H1 (cell line): ENCODE measurements at regions not wholly inside any gene's neighbourhood (a gene's known extent, or its start where the extent isn't known, plus 50 kb on each side); places are given as distances from the start of the nearest gene placed in this dataset.

Source experiments
- CTCF ChIA-PET: fragments of 300-600 bp; sonication (Branson Sonifier 250); formaldehyde crosslinking; loops from one replicate; lab custom pipeline; 2021; ENCODE audit not compliant: partially characterized antibody; lab: Charles Lee
- POLR2A ChIA-PET: fragments of 300-600 bp; sonication (Branson Sonifier 250); formaldehyde crosslinking; loops from one replicate; lab custom pipeline; 2021; ENCODE audit warnings: inconsistent platforms; ENCODE audit not compliant: partially characterized antibody; lab: Charles Lee
- DNase-seq, 2 experiments: peaks; one replicate each; pipeline versions ENCODE4 v3.0.0 to v3.0.0-alpha.2; 2010 to 2022; ENCODE audit warnings: low spot score in 2 of 2, low read depth in 1 of 2, mixed read lengths in 1 of 2
- FAIRE-seq: peaks from 2 replicates; lab custom pipeline; 2011; peaks lifted over from hg19 to GRCh38; lab: Jason Lieb, UNC
- H2AFZ ChIP-seq: 2 replicates; pipeline ENCODE4 v1.8.1; 2012; ENCODE audit warnings: low read length, inconsistent platforms
- H2AK5ac ChIP-seq: 2 replicates; pipeline ENCODE4 v1.6.1; 2013; ENCODE audit warnings: low read depth, low read length
- H2BK120ac ChIP-seq: replicated peaks from 2 replicates; pipeline ENCODE3; 2013; ENCODE audit warnings: low read depth, low read length, inconsistent platforms
- H2BK12ac ChIP-seq: 2 replicates; pipeline ENCODE4 v1.6.1; 2013; ENCODE audit warnings: low read depth, low read length
- H2BK15ac ChIP-seq: 2 replicates; pipeline ENCODE4 v1.6.1; 2013; ENCODE audit warnings: low read length
- H2BK20ac ChIP-seq: 2 replicates; pipeline ENCODE4 v1.6.1; 2013; ENCODE audit warnings: low read length
- H2BK5ac ChIP-seq: 2 replicates; pipeline ENCODE4 v1.6.1; 2013; ENCODE audit warnings: low read depth, low read length
- H3K14ac ChIP-seq: 2 replicates; pipeline ENCODE4 v1.6.1; 2013; ENCODE audit warnings: inconsistent platforms; ENCODE audit not compliant: insufficient read length
- H3K18ac ChIP-seq: 2 replicates; pipeline ENCODE4 v1.6.1; 2013; ENCODE audit warnings: low read length; ENCODE audit errors: extremely low read depth
- H3K23ac ChIP-seq: 2 replicates; pipeline ENCODE4 v1.6.1; 2013; ENCODE audit warnings: inconsistent platforms; ENCODE audit not compliant: insufficient read length
- H3K23me2 ChIP-seq: 2 replicates; pipeline ENCODE4 v1.6.1; 2013; ENCODE audit warnings: low read depth, low read length
- H3K27ac ChIP-seq: 2 replicates; pipeline ENCODE4 v1.6.1; 2011; ENCODE audit warnings: low read depth, low read length, inconsistent platforms
- H3K27me3 ChIP-seq, 4 experiments: replicated peaks in 1 of 4; 1 replicate in 1 of 4; 2 replicates in 3 of 4; pipeline versions ENCODE4 v1.6.1 to v1.8.1; 2011 to 2013; ENCODE audit warnings: low read length in 3 of 4, mild to moderate bottlenecking in 3 of 4, inconsistent platforms in 2 of 4, mixed read lengths in 2 of 4, moderate library complexity in 1 of 4; ENCODE audit not compliant: control insufficient read depth in 3 of 4, insufficient read depth in 3 of 4; ENCODE audit errors: extremely low read depth in 1 of 4
- H3K36me3 ChIP-seq, 4 experiments: 2 replicates each; pipeline versions ENCODE4 v1.6.1 to v1.8.1; 2011 to 2013; ENCODE audit warnings: mild to moderate bottlenecking in 4 of 4, low read length in 3 of 4, moderate library complexity in 2 of 4, control low read depth in 1 of 4, inconsistent platforms in 1 of 4; ENCODE audit not compliant: insufficient read depth in 4 of 4, control insufficient read depth in 2 of 4
- H3K4ac ChIP-seq: replicated peaks from 2 replicates; pipeline ENCODE3; 2013; ENCODE audit warnings: low read length, low read depth, mixed read lengths, inconsistent platforms; ENCODE audit not compliant: insufficient read length
- H3K4me1 ChIP-seq, 4 experiments: replicated peaks in 1 of 4; 1 replicate in 1 of 4; 2 replicates in 3 of 4; pipeline versions ENCODE4 v1.6.1 to v1.8.1; 2011 to 2013; ENCODE audit warnings: low read length in 3 of 4, inconsistent platforms in 2 of 4, mixed read lengths in 1 of 4; ENCODE audit not compliant: insufficient read depth in 4 of 4, control insufficient read depth in 3 of 4
- H3K4me2 ChIP-seq, 2 experiments: 2 replicates each; pipeline versions ENCODE4 v1.6.1 to v1.8.1; 2011 to 2013; ENCODE audit warnings: low read depth in 2 of 2, low read length in 2 of 2, control low read depth in 1 of 2, inconsistent platforms in 1 of 2, mild to moderate bottlenecking in 1 of 2; ENCODE audit not compliant: insufficient read depth in 1 of 2
- H3K4me3 ChIP-seq, 4 experiments: fragments of 200-600, 300-600 bp in 1 of 4; sonication (generic), shearing (Covaris generic), sonication (Bioruptor Twin) in 1 of 4; 2 replicates each; pipeline versions ENCODE4 v1.5.1 to v1.8.1; 2011 to 2016; ENCODE audit warnings: low read length in 4 of 4, low read depth in 3 of 4, control low read depth in 2 of 4, inconsistent platforms in 2 of 4, mild to moderate bottlenecking in 2 of 4, mixed read lengths in 1 of 4, moderate library complexity in 1 of 4; ENCODE audit not compliant: insufficient read depth in 2 of 4; ENCODE audit errors: extremely low read depth in 1 of 4
- H3K56ac ChIP-seq: replicated peaks from 2 replicates; pipeline ENCODE3; 2013; ENCODE audit warnings: low read depth, mild to moderate bottlenecking, mixed read lengths, low read length, inconsistent platforms; ENCODE audit not compliant: insufficient read length
- H3K79me1 ChIP-seq: 2 replicates; pipeline ENCODE4 v1.6.1; 2013; ENCODE audit warnings: low read depth, low read length, control low read depth
- H3K79me2 ChIP-seq, 2 experiments: 2 replicates each; pipeline versions ENCODE4 v1.6.1 to v1.8.1; 2012 to 2013; ENCODE audit warnings: low read length in 2 of 2, mild to moderate bottlenecking in 2 of 2, inconsistent platforms in 1 of 2; ENCODE audit not compliant: insufficient read depth in 2 of 2, control insufficient read depth in 1 of 2
- H3K9ac ChIP-seq, 4 experiments: replicated peaks in 1 of 4; 1 replicate in 1 of 4; 2 replicates in 3 of 4; pipeline versions ENCODE4 v1.6.1 to v1.8.1; 2011 to 2013; ENCODE audit warnings: low read depth in 3 of 4, low read length in 3 of 4, control low read depth in 2 of 4, mild to moderate bottlenecking in 2 of 4, moderate library complexity in 2 of 4, inconsistent platforms in 1 of 4; ENCODE audit errors: extremely low read depth in 1 of 4
- H3K9me3 ChIP-seq, 2 experiments: 2 replicates each; pipeline versions ENCODE4 v1.6.1 to v1.8.1; 2012 to 2013; ENCODE audit warnings: mild to moderate bottlenecking in 2 of 2, moderate library complexity in 2 of 2, control low read depth in 1 of 2, inconsistent platforms in 1 of 2, low read depth in 1 of 2, low read length in 1 of 2, mixed read lengths in 1 of 2; ENCODE audit not compliant: insufficient read depth in 2 of 2
- H4K20me1 ChIP-seq, 2 experiments: replicated peaks in 1 of 2; 2 replicates each; pipeline versions ENCODE3 to v1.8.1; 2011 to 2013; ENCODE audit warnings: inconsistent platforms in 2 of 2, low read length in 2 of 2, mild to moderate bottlenecking in 1 of 2; ENCODE audit not compliant: insufficient read depth in 2 of 2, control insufficient read depth in 1 of 2
- H4K5ac ChIP-seq: 2 replicates; pipeline ENCODE4 v1.6.1; 2013; ENCODE audit warnings: low read length, low read depth, mixed read lengths, inconsistent platforms; ENCODE audit not compliant: insufficient read length
- H4K8ac ChIP-seq: 2 replicates; pipeline ENCODE4 v1.8.0; 2013; ENCODE audit warnings: mild to moderate bottlenecking, moderate library complexity, low read length, inconsistent platforms; ENCODE audit not compliant: insufficient read depth; ENCODE audit errors: extremely low read depth
- H4K91ac ChIP-seq: replicated peaks from 2 replicates; pipeline ENCODE3; 2013; ENCODE audit warnings: low read length, mixed read lengths, inconsistent platforms; ENCODE audit not compliant: insufficient read length
- BCL11A ChIP-seq, 2 experiments: IDR thresholded peaks; one replicate each; pipeline ENCODE4 v1.6.1; 2011; ENCODE audit warnings: low read depth in 2 of 2, low read length in 2 of 2, mild to moderate bottlenecking in 2 of 2
- EZH2 ChIP-seq: fragments of 200-600 bp; sonication (generic); IDR thresholded peaks from 2 replicates; pipeline ENCODE4 v1.7.1; 2012; ENCODE audit warnings: low read depth, mild to moderate bottlenecking, moderate library complexity, low read length, inconsistent platforms; ENCODE audit not compliant: severe bottlenecking
- HDAC6 ChIP-seq: IDR thresholded peaks from one replicate; pipeline ENCODE4 v1.7.1; 2012; ENCODE audit warnings: low read depth, mild to moderate bottlenecking, inconsistent platforms, low read length, moderate library complexity
- PHF8 ChIP-seq: fragments of 200-600 bp; sonication (generic); conservative IDR thresholded peaks from 2 replicates; pipeline ENCODE4 v1.7.1; 2012; ENCODE audit warnings: low read depth, mild to moderate bottlenecking, inconsistent platforms, low read length, moderate library complexity
- POLR2AphosphoS5 ChIP-seq: IDR thresholded peaks from 2 replicates; pipeline ENCODE4 v1.6.1; 2011; ENCODE audit warnings: low read depth, low read length
- RNF2 ChIP-seq: fragments of 200-900, 300-1000 bp; sonication (generic); IDR thresholded peaks from 2 replicates; pipeline ENCODE4 v1.7.1; 2016; ENCODE audit warnings: borderline replicate concordance, low read depth, mild to moderate bottlenecking, antibody characterized with exemption, low read length; ENCODE audit not compliant: poor library complexity, severe bottlenecking; ENCODE audit errors: missing control alignments
- SAP30 ChIP-seq: fragments of 300-600 bp; sonication (generic); IDR thresholded peaks from 2 replicates; pipeline ENCODE4 v1.7.1; 2012; ENCODE audit warnings: low read length, moderate library complexity, mild to moderate bottlenecking, inconsistent platforms; ENCODE audit not compliant: insufficient read depth, insufficient replicate concordance
- SIRT6 ChIP-seq: IDR thresholded peaks from one replicate; pipeline ENCODE4 v1.7.1; 2012; ENCODE audit warnings: low read length, inconsistent platforms
- SP4 ChIP-seq: IDR thresholded peaks from 2 replicates; pipeline ENCODE4 v1.6.1; 2012; ENCODE audit warnings: low read length, inconsistent platforms
- SUZ12 ChIP-seq: fragments of 200-600 bp; sonication (generic); IDR thresholded peaks from 2 replicates; pipeline ENCODE4 v1.6.1; 2012; ENCODE audit warnings: mild to moderate bottlenecking, inconsistent platforms, low read length, moderate library complexity, mixed read lengths
- WGBS, 2 experiments: shearing (Covaris generic) in 1 of 2; methylation state at CpG; one replicate each; pipeline versions ENCODE4 v1.1.6 to v1.1.7; 2013 to 2015; ENCODE audit warnings: low lambda C conversion rate in 2 of 2, mixed read lengths in 2 of 2, inconsistent platforms in 1 of 2, low coverage in 1 of 2, missing lambda C conversion rate in 1 of 2; ENCODE audit not compliant: insufficient replicate concordance in 2 of 2, insufficient coverage in 1 of 2, insufficient read length in 1 of 2; ENCODE audit errors: extremely low coverage in 1 of 2, missing lambda C conversion rate in 1 of 2; 5-methylcytosine and 5-hydroxymethylcytosine counted together
- TF ChIP-seq, protein P1 (sequence below): IDR thresholded peaks from 2 replicates; pipeline ENCODE4 v1.6.1; 2011; ENCODE audit warnings: low read depth, mild to moderate bottlenecking, low read length; ENCODE audit not compliant: insufficient read depth
- TF ChIP-seq, protein P2 (sequence below): IDR thresholded peaks from 2 replicates; pipeline ENCODE4 v1.6.1; 2012; ENCODE audit warnings: inconsistent platforms

DNA sequence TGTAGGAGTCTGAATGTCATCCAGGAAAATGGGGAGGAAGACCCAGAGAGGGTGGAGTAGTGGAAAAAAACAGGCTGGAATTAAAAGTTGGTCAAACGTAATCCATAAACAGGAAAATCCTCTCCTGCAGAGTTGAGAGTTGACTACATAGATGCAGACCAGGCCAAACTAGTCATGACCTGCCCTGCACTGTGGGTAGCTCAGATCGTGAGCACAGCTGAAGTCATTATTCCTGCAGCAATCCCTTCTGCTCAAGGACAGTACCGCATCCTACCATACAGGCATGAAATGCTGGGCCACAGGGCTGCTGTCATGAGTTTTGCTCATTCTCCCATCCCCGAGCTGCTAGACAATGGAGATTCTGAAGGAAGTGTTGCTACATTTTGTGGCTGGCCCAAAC, 352.2 kb downstream of the EN1 start:
- Histone ChIP-seq H4K20me1 (no peaks in the 10 kb centered on the region), H3K27me3 (no peaks in the 10 kb centered on the region), H3K79me2 (no peaks in the 10 kb centered on the region), H3K27ac (no peak overlapping the region), H3K23me2 (no peaks in the 10 kb centered on the region), H3K56ac (no peak overlapping the region), H2BK5ac (no peak overlapping the region), H2BK15ac (no peak overlapping the region), H3K9ac (no peak overlapping the region), H2BK120ac (no peak overlapping the region), H3K23ac (no peak overlapping the region), H3K18ac (no peak overlapping the region), H3K4me3 (no peak overlapping the region), H3K4ac (no peak overlapping the region), H3K14ac (no peak overlapping the region), H3K4me1 (peaks cover 8 to 11% (median 10%) of the 10 kb centered on the region in 4 experiments; a peak in 5 of 7 replicates), H4K5ac (no peak overlapping the region), H3K36me3 (no peaks in the 10 kb centered on the region), H2BK20ac (0 out of 2 replicates have a peak overlapping the region, but pooled peaks have one; percentile 34), H4K91ac (peak overlapping the region; percentile 56), H3K4me2 (no peak overlapping the region), H3K9me3 (no peaks in the 10 kb centered on the region), H2BK12ac (peak overlapping the region; percentile 35; the same call in 1 of the 2 replicates), H3K79me1 (no peaks in the 10 kb centered on the region; the same call in 1 of the 2 replicates), H2AFZ (0 out of 2 replicates have a peak overlapping the region, but pooled peaks have one; percentile 30), H2AK5ac (no peak overlapping the region), H4K8ac (no peak overlapping the region)
- ChIA-PET POLR2A (no interaction called here), CTCF (interaction anchor here (0.6 to 4.5 kb wide), 3 partner anchors 13 to 353 kb away, joined by 3 to 41 read pairs (median 3); no protein-coding TSS in a partner anchor)
- FAIRE-seq (no peak), DNase-seq (no peak)
- WGBS, 2 experiments: 90% methylated on average over 4 of the region's 4 CpGs; no CpG with 5 or more reads in 1 of the 2 experiments
- no peak for TF ChIP-seq SP4
- TF ChIP-seq, protein P1, sequence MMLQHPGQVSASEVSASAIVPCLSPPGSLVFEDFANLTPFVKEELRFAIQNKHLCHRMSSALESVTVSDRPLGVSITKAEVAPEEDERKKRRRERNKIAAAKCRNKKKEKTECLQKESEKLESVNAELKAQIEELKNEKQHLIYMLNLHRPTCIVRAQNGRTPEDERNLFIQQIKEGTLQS: no peak
- TF ChIP-seq PHF8: no peak
- TF ChIP-seq SIRT6: no peak
- no peak for TF ChIP-seq SUZ12
- no peak for TF ChIP-seq EZH2
- no peak for TF ChIP-seq HDAC6
- TF ChIP-seq BCL11A (IDR thresholded peaks at IDR 0.05; ENCODE audit: low read depth in 2 of 2, low read length in 2 of 2): no peak
- TF ChIP-seq POLR2AphosphoS5: no peak
- TF ChIP-seq, protein P2, sequence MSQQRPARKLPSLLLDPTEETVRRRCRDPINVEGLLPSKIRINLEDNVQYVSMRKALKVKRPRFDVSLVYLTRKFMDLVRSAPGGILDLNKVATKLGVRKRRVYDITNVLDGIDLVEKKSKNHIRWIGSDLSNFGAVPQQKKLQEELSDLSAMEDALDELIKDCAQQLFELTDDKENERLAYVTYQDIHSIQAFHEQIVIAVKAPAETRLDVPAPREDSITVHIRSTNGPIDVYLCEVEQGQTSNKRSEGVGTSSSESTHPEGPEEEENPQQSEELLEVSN: no peak
- no peak for TF ChIP-seq RNF2
- TF ChIP-seq SAP30: no peak
